Colonic mucosa (tissue), 4 donors: ENCODE measurements at regions not wholly inside any gene's neighbourhood (a gene's known extent, or its start where the extent isn't known, plus 50 kb on each side); places are given as distances from the start of the nearest gene placed in this dataset.

Experiments
- DNase-seq: peaks from one replicate; pipeline ENCODE4 v3.0.0-alpha.2; 2020
- H3K27ac ChIP-seq: fragments of 200-600 bp; one replicate; pipeline ENCODE4 v1.8.0; 2021
- H3K27me3 ChIP-seq: fragments of 200-600 bp; one replicate; pipeline ENCODE4 v1.8.0; 2021
- H3K36me3 ChIP-seq: fragments of 200-600 bp; one replicate; pipeline ENCODE4 v1.8.0; 2021
- H3K4me1 ChIP-seq: fragments of 200-600 bp; one replicate; pipeline ENCODE4 v1.8.0; 2021; ENCODE audit warnings: mild to moderate bottlenecking
- H3K4me3 ChIP-seq: fragments of 200-600 bp; one replicate; pipeline ENCODE4 v1.8.0; 2021
- H3K9ac ChIP-seq, 2 donors: one replicate each; pipeline ENCODE4 v1.7.0; 2013; ENCODE audit warnings: control low read depth in 2 of 2, low read depth in 2 of 2, low read length in 2 of 2
- H3K9me3 ChIP-seq: fragments of 200-600 bp; one replicate; pipeline ENCODE4 v1.8.0; 2021
- intact Hi-C: fragments of 100-400 bp; cut with DNase I; formaldehyde crosslinking; loops from one replicate; pipeline ENCODE4 v1.14.1; 2022
- TF ChIP-seq, protein P1 (sequence below): fragments of 200-600 bp; IDR thresholded peaks from one replicate; pipeline ENCODE4 v1.8.0; 2022; ENCODE audit warnings: antibody characterized with exemption, mild to moderate bottlenecking
- donor health status: healthy.
- donor health status: DM: no; HTN: no; CAD: no.
- donor health status: DM: no; HTN: no; CAD: no.

DNA sequence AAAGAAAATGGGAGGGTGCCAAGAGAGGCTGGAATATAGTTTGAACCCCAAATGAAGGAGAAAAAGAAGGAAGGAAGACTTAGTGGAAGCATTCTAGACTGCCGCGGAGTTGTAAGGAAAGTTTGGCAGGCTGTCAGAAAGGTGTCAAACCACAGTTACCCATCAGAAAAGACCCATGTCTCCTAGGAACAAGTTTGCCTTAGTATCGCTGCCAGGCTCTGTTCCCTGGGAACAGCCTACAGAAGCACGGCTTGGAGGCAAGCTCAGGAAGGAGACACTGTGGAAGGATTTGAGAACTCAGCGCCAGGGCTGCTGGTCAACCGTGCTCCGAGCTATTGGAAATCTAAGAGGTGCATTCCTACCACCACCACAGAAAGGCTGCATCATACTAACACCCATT, 197.4 kb downstream of the RRAGC start:
- H3K9me3 ChIP-seq, result no peaks in the 10 kb centered on the region
- H3K9ac ChIP-seq, result no peak overlapping the region
- TF ChIP-seq, protein P1, sequence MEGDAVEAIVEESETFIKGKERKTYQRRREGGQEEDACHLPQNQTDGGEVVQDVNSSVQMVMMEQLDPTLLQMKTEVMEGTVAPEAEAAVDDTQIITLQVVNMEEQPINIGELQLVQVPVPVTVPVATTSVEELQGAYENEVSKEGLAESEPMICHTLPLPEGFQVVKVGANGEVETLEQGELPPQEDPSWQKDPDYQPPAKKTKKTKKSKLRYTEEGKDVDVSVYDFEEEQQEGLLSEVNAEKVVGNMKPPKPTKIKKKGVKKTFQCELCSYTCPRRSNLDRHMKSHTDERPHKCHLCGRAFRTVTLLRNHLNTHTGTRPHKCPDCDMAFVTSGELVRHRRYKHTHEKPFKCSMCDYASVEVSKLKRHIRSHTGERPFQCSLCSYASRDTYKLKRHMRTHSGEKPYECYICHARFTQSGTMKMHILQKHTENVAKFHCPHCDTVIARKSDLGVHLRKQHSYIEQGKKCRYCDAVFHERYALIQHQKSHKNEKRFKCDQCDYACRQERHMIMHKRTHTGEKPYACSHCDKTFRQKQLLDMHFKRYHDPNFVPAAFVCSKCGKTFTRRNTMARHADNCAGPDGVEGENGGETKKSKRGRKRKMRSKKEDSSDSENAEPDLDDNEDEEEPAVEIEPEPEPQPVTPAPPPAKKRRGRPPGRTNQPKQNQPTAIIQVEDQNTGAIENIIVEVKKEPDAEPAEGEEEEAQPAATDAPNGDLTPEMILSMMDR, result no peak
- H3K27me3 ChIP-seq, result no peaks in the 10 kb centered on the region
- no peaks in the 10 kb centered on the region for H3K4me1 ChIP-seq
- H3K27ac ChIP-seq, result no peak overlapping the region
- intact Hi-C loops, result no loop called here
- no peak for DNase-seq
- H3K4me3 ChIP-seq, result no peak overlapping the region
- no peaks in the 10 kb centered on the region for H3K36me3 ChIP-seq

- Histone ChIP-seq H3K9me3 (no peaks in the 10 kb centered on the region), H3K36me3 (no peaks in the 10 kb centered on the region), H3K4me1 (no peaks in the 10 kb centered on the region), H3K9ac (no peak overlapping the region), H3K27ac (no peak overlapping the region), H3K27me3 (no peaks in the 10 kb centered on the region), H3K4me3 (no peak overlapping the region)
- intact Hi-C loops, result no loop called here
- TF ChIP-seq, protein P1, result no peak
- DNase-seq, result no peak
Observed at GRCh38 chr1:38658883-38659282, 200.7 kb downstream of the RRAGC start.

- Histone ChIP-seq H3K36me3 (no peaks in the 10 kb centered on the region), H3K27me3 (no peaks in the 10 kb centered on the region), H3K9me3 (no peaks in the 10 kb centered on the region), H3K4me1 (no peaks in the 10 kb centered on the region), H3K4me3 (no peak overlapping the region), H3K27ac (no peak overlapping the region), H3K9ac (no peak overlapping the region)
- intact Hi-C loops, result no loop called here
- no peak for DNase-seq
- TF ChIP-seq, protein P1, result no peak
Observed at GRCh38 chr1:38657873-38658272, 201.7 kb downstream of the RRAGC start.

DNA sequence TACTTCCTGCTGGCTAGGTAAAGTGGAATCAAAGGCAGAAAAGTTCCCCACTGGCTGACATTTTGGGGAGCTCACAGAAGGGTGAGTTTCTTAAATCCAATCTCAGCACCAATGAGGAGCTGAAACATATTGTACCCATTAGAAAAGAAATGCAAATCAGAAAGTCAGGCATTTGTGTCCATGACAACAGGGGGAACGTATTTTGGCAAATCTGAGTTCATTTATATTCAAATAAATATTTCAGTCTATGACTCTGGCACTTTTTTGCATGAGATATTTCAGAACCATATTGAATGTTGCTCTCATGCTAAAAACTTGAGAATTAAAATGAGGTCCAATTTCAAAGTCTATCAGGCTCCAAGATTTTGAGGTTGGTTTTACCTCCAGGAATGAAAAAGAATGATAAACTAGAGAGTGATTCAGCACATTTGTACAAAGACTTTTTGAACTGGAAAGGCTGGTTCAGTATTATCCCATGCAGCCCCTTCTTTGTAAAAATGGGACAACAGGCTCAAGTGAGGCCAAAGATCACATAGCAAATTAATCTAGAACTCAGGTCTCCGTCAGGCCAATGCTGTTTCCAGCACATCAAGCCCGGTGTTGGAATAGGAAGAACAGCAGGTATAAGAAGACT, 202.2 kb downstream of the RRAGC start:
- no peak overlapping the region for H3K4me3 ChIP-seq
- H3K4me1 ChIP-seq, result no peaks in the 10 kb centered on the region
- no peaks in the 10 kb centered on the region for H3K36me3 ChIP-seq
- no peak for DNase-seq
- H3K27ac ChIP-seq, result no peak overlapping the region
- no peak overlapping the region for H3K9ac ChIP-seq
- TF ChIP-seq, protein P1, result no peak
- intact Hi-C loops, result no loop called here
- no peaks in the 10 kb centered on the region for H3K27me3 ChIP-seq
- no peaks in the 10 kb centered on the region for H3K9me3 ChIP-seq

DNA sequence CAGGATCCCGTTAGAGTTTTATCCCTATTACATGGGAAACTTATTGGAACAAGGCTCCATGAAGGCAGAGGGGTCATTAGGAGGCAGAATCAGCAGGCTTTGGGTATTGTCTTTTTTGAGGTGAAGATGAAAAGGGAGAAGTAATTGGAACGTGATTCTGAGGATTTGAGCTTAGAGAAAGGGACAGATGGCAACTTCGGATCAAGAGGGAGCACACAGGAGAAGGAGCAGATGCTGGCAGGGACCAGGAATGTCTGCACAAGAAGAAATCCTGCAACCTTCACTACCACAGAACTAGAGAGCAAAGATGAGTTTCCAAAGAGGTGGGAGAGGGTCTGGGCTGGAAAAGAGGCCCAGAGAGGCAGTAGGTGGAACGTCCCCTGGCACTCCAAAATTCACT, 202.8 kb downstream of the RRAGC start:
- Histone ChIP-seq H3K36me3 (no peaks in the 10 kb centered on the region), H3K27ac (no peak overlapping the region), H3K4me1 (no peaks in the 10 kb centered on the region), H3K9me3 (no peaks in the 10 kb centered on the region), H3K4me3 (no peak overlapping the region), H3K9ac (no peak overlapping the region), H3K27me3 (no peaks in the 10 kb centered on the region)
- TF ChIP-seq, protein P1, result no peak
- DNase-seq, result no peak
- intact Hi-C loops, result no loop called here
